AG09319 (cell line): ENCODE measurements at regions not wholly inside any gene's neighbourhood (a gene's known extent, or its start where the extent isn't known, plus 50 kb on each side); places are given as distances from the start of the nearest gene placed in this dataset.
A peak's percentile ranks its signal among the peaks of the same experiment; 100 is the strongest.

Experiments used
- DNase-seq: peaks from one replicate; pipeline ENCODE4 v3.0.0-alpha.2; 2010; ENCODE audit warnings: low read depth; ENCODE audit errors: extremely low read depth
- CTCF ChIP-seq: IDR thresholded peaks from 2 replicates; pipeline ENCODE4 v1.5.1; 2011; ENCODE audit warnings: low read depth, mild to moderate bottlenecking, inconsistent platforms, low read length, moderate library complexity

- DNase-seq: no peak
- TF ChIP-seq CTCF: no peak
Measured at GRCh38 chr12:127179176-127179575, 1087.8 kb upstream of the TMEM132C start.

- DNase-seq: no peak
- no peak for TF ChIP-seq CTCF
Measured at GRCh38 chr12:127182018-127182417, 1085.0 kb upstream of the TMEM132C start.

GRCh38 chr12:127189992-127190391 is 1077.0 kb upstream of the TMEM132C start:
- TF ChIP-seq CTCF: no peak
- DNase-seq: no peak

GRCh38 chr12:127191129-127191528 is 1075.8 kb upstream of the TMEM132C start:
- DNase-seq: peak; percentile 54
- no peak for TF ChIP-seq CTCF

- DNase-seq: no peak
- no peak for TF ChIP-seq CTCF
Measured at GRCh38 chr12:127192391-127192790, 1074.6 kb upstream of the TMEM132C start.

DNA sequence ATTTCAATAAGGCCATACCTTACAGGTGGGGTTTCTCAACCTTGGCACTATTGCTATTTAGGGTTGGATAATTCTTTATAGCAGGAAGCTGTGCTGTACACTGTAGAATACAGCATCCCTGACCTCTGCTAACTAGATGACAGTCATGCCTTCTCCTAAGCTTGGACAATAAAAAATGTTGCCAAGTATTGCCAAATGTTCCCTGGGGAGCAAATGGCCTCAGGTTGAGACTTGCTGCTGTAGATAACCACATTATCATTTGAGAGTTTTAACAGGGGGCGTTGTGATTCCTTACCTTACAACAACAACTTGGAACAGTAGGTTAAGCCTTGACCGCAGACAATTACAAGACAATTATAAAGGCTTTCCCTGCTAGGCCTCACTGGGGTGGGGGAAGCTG is 1073.6 kb upstream of the TMEM132C start:
- no peak for TF ChIP-seq CTCF
- no peak for DNase-seq

DNA sequence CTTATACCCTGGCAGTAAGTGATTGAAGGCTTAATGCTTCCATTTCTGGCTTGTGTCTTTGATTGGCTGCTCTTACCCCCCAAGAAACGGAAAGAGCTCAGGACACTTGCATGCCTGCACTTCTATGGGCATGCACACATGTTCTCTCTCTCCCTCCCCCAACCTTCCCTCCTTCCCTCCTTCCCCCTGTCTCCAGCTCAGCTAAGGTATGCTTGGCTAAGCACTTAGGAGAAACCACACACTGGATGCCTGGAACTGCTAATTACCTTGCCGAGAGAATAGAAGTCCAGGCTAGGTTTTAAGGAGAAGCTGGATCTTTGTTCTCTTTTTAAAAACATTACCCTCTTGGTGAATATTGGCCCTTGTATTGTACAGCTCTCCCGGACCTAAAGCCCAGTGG is 1072.8 kb upstream of the TMEM132C start:
- no peak for TF ChIP-seq CTCF
- DNase-seq: no peak
